ENCODE measurements at regions not wholly inside any gene's neighbourhood (a gene's known extent, or its start where the extent isn't known, plus 50 kb on each side); places are given as distances from the start of the nearest gene placed in this dataset.

GRCh38 chr15:93771196-93772030 is 459.9 kb upstream of the MCTP2 start:
- TF ChIP-seq MAX (IDR thresholded peaks at IDR 0.05; ENCODE audit: low read depth) (no peak), CTCF (IDR thresholded peaks at IDR 0.05) (no peak), SIN3A (IDR thresholded peaks at IDR 0.05; ENCODE audit: borderline replicate concordance, low read depth, low read length) (no peak), GABPA (IDR thresholded peaks at IDR 0.05; ENCODE audit: low read depth) (no peak)

Data from SK-N-SH (cell line).